ENCODE measurements at regions not wholly inside any gene's neighbourhood (a gene's known extent, or its start where the extent isn't known, plus 50 kb on each side); places are given as distances from the start of the nearest gene placed in this dataset.

GRCh38 chrX:139246295-139246694, 284.2 kb upstream of the F9 start:
- no peaks in the 10 kb centered on the region for H3K27me3 ChIP-seq
- H3K27ac ChIP-seq: no peak overlapping the region
- WGBS (ENCODE audit: insufficient coverage, low coverage, low lambda C conversion rate, missing lambda C conversion rate): 28% methylated on average over 3 of the region's 3 CpGs
- no peaks in the 10 kb centered on the region for H3K36me3 ChIP-seq
- no peak for DNase-seq
- no peaks in the 10 kb centered on the region for H3K4me1 ChIP-seq
- no peak overlapping the region for H3K4me3 ChIP-seq
- TF ChIP-seq, protein P1, sequence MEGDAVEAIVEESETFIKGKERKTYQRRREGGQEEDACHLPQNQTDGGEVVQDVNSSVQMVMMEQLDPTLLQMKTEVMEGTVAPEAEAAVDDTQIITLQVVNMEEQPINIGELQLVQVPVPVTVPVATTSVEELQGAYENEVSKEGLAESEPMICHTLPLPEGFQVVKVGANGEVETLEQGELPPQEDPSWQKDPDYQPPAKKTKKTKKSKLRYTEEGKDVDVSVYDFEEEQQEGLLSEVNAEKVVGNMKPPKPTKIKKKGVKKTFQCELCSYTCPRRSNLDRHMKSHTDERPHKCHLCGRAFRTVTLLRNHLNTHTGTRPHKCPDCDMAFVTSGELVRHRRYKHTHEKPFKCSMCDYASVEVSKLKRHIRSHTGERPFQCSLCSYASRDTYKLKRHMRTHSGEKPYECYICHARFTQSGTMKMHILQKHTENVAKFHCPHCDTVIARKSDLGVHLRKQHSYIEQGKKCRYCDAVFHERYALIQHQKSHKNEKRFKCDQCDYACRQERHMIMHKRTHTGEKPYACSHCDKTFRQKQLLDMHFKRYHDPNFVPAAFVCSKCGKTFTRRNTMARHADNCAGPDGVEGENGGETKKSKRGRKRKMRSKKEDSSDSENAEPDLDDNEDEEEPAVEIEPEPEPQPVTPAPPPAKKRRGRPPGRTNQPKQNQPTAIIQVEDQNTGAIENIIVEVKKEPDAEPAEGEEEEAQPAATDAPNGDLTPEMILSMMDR (IDR thresholded peaks at IDR 0.05): no peak
- TF ChIP-seq POLR2A (IDR thresholded peaks at IDR 0.05): no peak
- ATAC-seq: no peak
- intact Hi-C loops (cut with DNase I): no loop called here
- H3K9me3 ChIP-seq: peaks cover 0 to 4% (median 0%) of the 10 kb centered on the region in 4 donors

- peaks cover 0 to 4% (median 0%) of the 10 kb centered on the region in 4 donors for H3K9me3 ChIP-seq
- TF ChIP-seq POLR2A (IDR thresholded peaks at IDR 0.05): no peak
- TF ChIP-seq, protein P1 (IDR thresholded peaks at IDR 0.05): no peak
- no peak overlapping the region for H3K27ac ChIP-seq
- DNase-seq (no peak), ATAC-seq (no peak)
- H3K27me3 ChIP-seq: no peaks in the 10 kb centered on the region
- no peak overlapping the region for H3K4me3 ChIP-seq
- H3K36me3 ChIP-seq: no peaks in the 10 kb centered on the region
- 57% methylated on average over 1 of the region's 1 CpG for WGBS (ENCODE audit: insufficient coverage, low coverage, low lambda C conversion rate, missing lambda C conversion rate)
- H3K4me1 ChIP-seq: no peaks in the 10 kb centered on the region
- intact Hi-C loops (cut with DNase I): no loop called here
These were observed 293.4 kb upstream of the F9 start for GRCh38 chrX:139237141-139237540.

DNA sequence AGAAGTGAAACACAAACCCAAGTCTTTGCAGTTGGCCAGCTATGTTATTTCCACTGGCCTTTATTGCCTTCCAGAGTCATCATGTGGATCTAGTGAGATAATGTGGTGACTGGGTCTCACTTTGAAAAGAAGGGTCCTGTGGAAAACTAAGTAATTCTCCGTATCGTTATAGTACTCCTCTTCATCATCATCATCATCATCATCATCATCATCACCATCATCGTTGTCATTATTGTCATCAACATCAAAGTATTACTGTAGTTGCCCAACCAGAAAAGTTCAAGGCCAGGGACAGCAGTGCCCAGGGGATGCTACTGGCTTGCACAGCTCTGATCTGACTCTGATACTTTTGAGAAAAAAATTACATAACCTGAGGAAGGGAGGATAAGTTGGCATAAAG, 295.6 kb upstream of the F9 start:
- TF ChIP-seq, protein P1 (IDR thresholded peaks at IDR 0.05): no peak
- TF ChIP-seq POLR2A (IDR thresholded peaks at IDR 0.05): no peak
- no peaks in the 10 kb centered on the region for H3K9me3 ChIP-seq
- 74% methylated on average over 3 of the region's 3 CpGs for WGBS (ENCODE audit: insufficient coverage, low coverage, low lambda C conversion rate, missing lambda C conversion rate)
- DNase-seq (no peak), ATAC-seq (no peak)
- H3K27me3 ChIP-seq: no peaks in the 10 kb centered on the region
- no peaks in the 10 kb centered on the region for H3K4me1 ChIP-seq
- no peaks in the 10 kb centered on the region for H3K36me3 ChIP-seq
- no peak overlapping the region for H3K27ac ChIP-seq
- intact Hi-C loops (cut with DNase I): no loop called here
- H3K4me3 ChIP-seq: no peak overlapping the region

DNA sequence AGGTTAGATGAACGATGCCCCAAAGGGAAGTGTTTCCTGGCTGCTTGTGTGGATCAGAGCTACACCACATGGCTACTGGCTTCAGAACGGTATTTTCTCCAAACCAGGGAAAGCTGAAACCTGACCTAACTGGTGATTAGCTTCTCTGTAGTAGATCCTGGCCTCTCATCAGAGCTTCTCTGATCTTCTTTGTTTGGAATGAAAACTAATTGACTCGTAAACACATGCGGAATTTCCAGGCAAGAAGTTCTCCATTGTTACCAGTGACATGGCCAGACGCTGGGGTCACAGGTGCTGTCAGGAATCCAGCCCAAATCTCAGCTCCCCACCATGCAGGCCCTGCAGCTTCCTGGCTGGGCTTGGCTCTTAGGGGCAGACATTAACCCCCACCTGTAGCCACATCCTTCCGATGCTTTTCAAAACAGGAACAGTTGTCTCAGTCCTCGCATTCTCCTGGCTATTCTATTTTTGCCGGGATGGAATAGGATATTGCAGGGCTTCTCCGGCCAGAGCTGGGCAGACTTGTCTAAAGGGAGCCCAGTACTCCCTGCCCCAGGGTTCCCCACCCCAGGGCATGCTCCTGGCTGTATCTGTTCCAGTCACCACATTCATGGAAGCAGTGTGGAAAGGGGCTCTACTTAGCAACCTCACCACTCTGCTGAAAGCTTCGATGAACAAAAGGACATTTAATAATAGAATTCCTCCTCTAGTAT, 305.4 kb upstream of the F9 start:
- Histone ChIP-seq H3K9me3 (no peaks in the 10 kb centered on the region), H3K27ac (no peak overlapping the region), H3K4me3 (no peak overlapping the region), H3K4me1 (no peaks in the 10 kb centered on the region), H3K36me3 (no peaks in the 10 kb centered on the region), H3K27me3 (peaks cover 0 to 4% of the 10 kb centered on the region in 2 donors)
- no peak for TF ChIP-seq POLR2A (IDR thresholded peaks at IDR 0.05)
- TF ChIP-seq, protein P1 (IDR thresholded peaks at IDR 0.05): no peak
- intact Hi-C loops (cut with DNase I): no loop called here
- ATAC-seq: no peak
- WGBS (ENCODE audit: insufficient coverage, low coverage, low lambda C conversion rate, missing lambda C conversion rate): 25% methylated on average over 6 of the region's 10 CpGs
- DNase-seq: no peak
